Lower lobe of right lung (tissue), 2 donors: ENCODE measurements at regions not wholly inside any gene's neighbourhood (a gene's known extent, or its start where the extent isn't known, plus 50 kb on each side); places are given as distances from the start of the nearest gene placed in this dataset.
"Not testable (repeated sequence)": the region's sequence is repeated elsewhere in the genome, so short reads cannot be mapped to it uniquely, and the experiment has no call there.

ENCODE experiments used
- ATAC-seq, 2 donors: fragments of 200-7000 bp; cut with Tn5 transposase; one replicate each; pipeline ENCODE4 v1.9.1; 2020 to 2022; ENCODE audit warnings: mild to moderate bottlenecking in 2 of 2, moderate library complexity in 2 of 2
- DNase-seq: peaks from one replicate; pipeline ENCODE4 v3.0.0-alpha.2; 2020
- H3K27ac ChIP-seq: fragments of 200-600 bp; one replicate; pipeline ENCODE4 v1.8.0; 2022
- H3K27me3 ChIP-seq: fragments of 200-600 bp; one replicate; pipeline ENCODE4 v1.8.0; 2022; ENCODE audit warnings: low read depth
- H3K36me3 ChIP-seq: fragments of 200-600 bp; one replicate; pipeline ENCODE4 v1.8.0; 2022; ENCODE audit warnings: mild to moderate bottlenecking
- H3K4me1 ChIP-seq: fragments of 200-600 bp; one replicate; pipeline ENCODE4 v1.8.0; 2022
- H3K4me3 ChIP-seq: fragments of 200-600 bp; one replicate; pipeline ENCODE4 v1.8.0; 2022; ENCODE audit warnings: mild to moderate bottlenecking
- H3K9me3 ChIP-seq: fragments of 200-600 bp; one replicate; pipeline ENCODE4 v1.8.0; 2022
- intact Hi-C: fragments of 100-400 bp; cut with DNase I; formaldehyde crosslinking; loops from one replicate; pipeline ENCODE4 v1.11.0; 2022
- TF ChIP-seq, protein P1 (sequence below): fragments of 200-600 bp; IDR thresholded peaks from one replicate; pipeline ENCODE4 v1.8.0; 2022; ENCODE audit warnings: antibody characterized with exemption, mild to moderate bottlenecking
- donor health status: DM: no; HTN: yes; CAD: no; lungs with severe emphysema.

- Histone ChIP-seq H3K27ac (no peak overlapping the region), H3K4me1 (no peaks in the 10 kb centered on the region), H3K4me3 (no peak overlapping the region), H3K36me3 (no peaks in the 10 kb centered on the region), H3K27me3 (no peaks in the 10 kb centered on the region), H3K9me3 (peaks cover 17% of the 10 kb centered on the region)
- DNase-seq (no peak), ATAC-seq (no peak)
- intact Hi-C loops: no loop called here
- TF ChIP-seq, protein P1, sequence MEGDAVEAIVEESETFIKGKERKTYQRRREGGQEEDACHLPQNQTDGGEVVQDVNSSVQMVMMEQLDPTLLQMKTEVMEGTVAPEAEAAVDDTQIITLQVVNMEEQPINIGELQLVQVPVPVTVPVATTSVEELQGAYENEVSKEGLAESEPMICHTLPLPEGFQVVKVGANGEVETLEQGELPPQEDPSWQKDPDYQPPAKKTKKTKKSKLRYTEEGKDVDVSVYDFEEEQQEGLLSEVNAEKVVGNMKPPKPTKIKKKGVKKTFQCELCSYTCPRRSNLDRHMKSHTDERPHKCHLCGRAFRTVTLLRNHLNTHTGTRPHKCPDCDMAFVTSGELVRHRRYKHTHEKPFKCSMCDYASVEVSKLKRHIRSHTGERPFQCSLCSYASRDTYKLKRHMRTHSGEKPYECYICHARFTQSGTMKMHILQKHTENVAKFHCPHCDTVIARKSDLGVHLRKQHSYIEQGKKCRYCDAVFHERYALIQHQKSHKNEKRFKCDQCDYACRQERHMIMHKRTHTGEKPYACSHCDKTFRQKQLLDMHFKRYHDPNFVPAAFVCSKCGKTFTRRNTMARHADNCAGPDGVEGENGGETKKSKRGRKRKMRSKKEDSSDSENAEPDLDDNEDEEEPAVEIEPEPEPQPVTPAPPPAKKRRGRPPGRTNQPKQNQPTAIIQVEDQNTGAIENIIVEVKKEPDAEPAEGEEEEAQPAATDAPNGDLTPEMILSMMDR: no peak
These were observed 102.6 kb upstream of the NANOS1 start for GRCh38 chr10:118926903-118927302.

GRCh38 chr10:118927321-118927720, 102.2 kb upstream of the NANOS1 start:
- no peak overlapping the region for H3K27ac ChIP-seq
- no peak overlapping the region for H3K4me3 ChIP-seq
- ATAC-seq: no peak
- peaks cover 17% of the 10 kb centered on the region for H3K9me3 ChIP-seq
- no peaks in the 10 kb centered on the region for H3K36me3 ChIP-seq
- H3K27me3 ChIP-seq: no peaks in the 10 kb centered on the region
- DNase-seq: no peak
- H3K4me1 ChIP-seq: no peaks in the 10 kb centered on the region
- TF ChIP-seq, protein P1: no peak
- intact Hi-C loops: no loop called here

DNA sequence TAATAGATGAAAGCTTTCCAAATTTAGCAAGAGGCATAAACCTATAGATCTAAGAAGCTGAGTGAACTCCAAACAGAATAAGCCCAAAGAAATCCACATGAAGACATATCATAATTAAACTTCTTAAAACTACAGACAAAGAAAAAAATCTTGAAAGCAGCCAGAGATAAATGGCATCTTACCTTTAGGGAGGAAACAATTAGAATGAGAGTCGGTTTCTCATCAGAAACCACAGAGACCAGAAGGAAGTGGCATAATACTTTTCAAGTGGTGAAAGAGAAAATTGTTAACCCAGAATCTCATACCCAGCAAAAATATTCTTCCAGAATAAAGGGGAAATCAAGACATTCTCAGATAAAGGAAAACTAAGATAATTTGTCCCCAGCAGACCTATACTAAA, 98.9 kb upstream of the NANOS1 start:
- no peak for DNase-seq
- Histone ChIP-seq H3K27me3 (no peaks in the 10 kb centered on the region), H3K4me1 (no peaks in the 10 kb centered on the region), H3K4me3 (no peak overlapping the region), H3K27ac (no peak overlapping the region), H3K36me3 (no peaks in the 10 kb centered on the region), H3K9me3 (peaks cover 17% of the 10 kb centered on the region)
- ATAC-seq: no peak
- intact Hi-C loops: no loop called here
- TF ChIP-seq, protein P1: no peak

DNA sequence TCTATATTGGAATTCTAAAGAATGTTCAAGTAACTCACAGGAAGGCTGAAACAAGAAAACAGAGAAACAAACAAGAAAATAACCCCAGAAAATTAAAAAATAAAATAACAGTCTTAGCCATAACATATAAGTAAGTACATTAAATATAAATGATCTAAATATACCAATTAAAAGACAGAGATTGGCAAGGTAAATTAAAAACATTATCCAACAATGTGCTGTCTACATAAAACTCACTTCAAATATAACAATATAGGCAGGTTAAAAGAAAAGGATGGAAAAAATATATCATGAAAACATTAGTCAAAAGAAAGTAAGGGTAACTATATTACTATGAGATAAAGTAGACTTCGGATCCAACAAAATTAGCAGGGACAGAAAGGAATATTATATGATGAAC, 98.1 kb upstream of the NANOS1 start:
- Histone ChIP-seq H3K36me3 (no peaks in the 10 kb centered on the region), H3K27ac (no peak overlapping the region), H3K9me3 (peaks cover 17% of the 10 kb centered on the region), H3K27me3 (no peaks in the 10 kb centered on the region), H3K4me1 (no peaks in the 10 kb centered on the region), H3K4me3 (no peak overlapping the region)
- TF ChIP-seq, protein P1: no peak
- intact Hi-C loops: no loop called here
- no peak for ATAC-seq
- no peak for DNase-seq

GRCh38 chr10:118932154-118932553, 97.4 kb upstream of the NANOS1 start:
- intact Hi-C loops: not testable (repeated sequence)

GRCh38 chr10:118937226-118937625, 92.3 kb upstream of the NANOS1 start:
- no peaks in the 10 kb centered on the region for H3K4me1 ChIP-seq
- H3K27ac ChIP-seq: no peak overlapping the region
- intact Hi-C loops: no loop called here
- H3K36me3 ChIP-seq: no peaks in the 10 kb centered on the region
- no peaks in the 10 kb centered on the region for H3K27me3 ChIP-seq
- TF ChIP-seq, protein P1: no peak
- H3K4me3 ChIP-seq: no peak overlapping the region
- DNase-seq (no peak), ATAC-seq (no peak)
- H3K9me3 ChIP-seq: no peaks in the 10 kb centered on the region

More at GRCh38 chr10:118932154-118932553, 97.4 kb upstream of the NANOS1 start:
- not testable (repeated sequence) for H3K4me1 ChIP-seq, ATAC-seq, H3K4me3 ChIP-seq, H3K27ac ChIP-seq, DNase-seq, H3K27me3 ChIP-seq, H3K36me3 ChIP-seq
- H3K9me3 ChIP-seq: peaks cover 17% of the 10 kb centered on the region
